ENCODE measurements at regions not wholly inside any gene's neighbourhood (a gene's known extent, or its start where the extent isn't known, plus 50 kb on each side); places are given as distances from the start of the nearest gene placed in this dataset.

GRCh38 chr10:91010952-91011351 lies 90.1 kb upstream of the ANKRD1 start:
- no peak for TF ChIP-seq EZH2 (IDR thresholded peaks at IDR 0.05; ENCODE audit: low read length, unreplicated experiment)
- TF ChIP-seq, protein P1, sequence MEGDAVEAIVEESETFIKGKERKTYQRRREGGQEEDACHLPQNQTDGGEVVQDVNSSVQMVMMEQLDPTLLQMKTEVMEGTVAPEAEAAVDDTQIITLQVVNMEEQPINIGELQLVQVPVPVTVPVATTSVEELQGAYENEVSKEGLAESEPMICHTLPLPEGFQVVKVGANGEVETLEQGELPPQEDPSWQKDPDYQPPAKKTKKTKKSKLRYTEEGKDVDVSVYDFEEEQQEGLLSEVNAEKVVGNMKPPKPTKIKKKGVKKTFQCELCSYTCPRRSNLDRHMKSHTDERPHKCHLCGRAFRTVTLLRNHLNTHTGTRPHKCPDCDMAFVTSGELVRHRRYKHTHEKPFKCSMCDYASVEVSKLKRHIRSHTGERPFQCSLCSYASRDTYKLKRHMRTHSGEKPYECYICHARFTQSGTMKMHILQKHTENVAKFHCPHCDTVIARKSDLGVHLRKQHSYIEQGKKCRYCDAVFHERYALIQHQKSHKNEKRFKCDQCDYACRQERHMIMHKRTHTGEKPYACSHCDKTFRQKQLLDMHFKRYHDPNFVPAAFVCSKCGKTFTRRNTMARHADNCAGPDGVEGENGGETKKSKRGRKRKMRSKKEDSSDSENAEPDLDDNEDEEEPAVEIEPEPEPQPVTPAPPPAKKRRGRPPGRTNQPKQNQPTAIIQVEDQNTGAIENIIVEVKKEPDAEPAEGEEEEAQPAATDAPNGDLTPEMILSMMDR (conservative IDR thresholded peaks at IDR 0.05; ENCODE audit: low read depth, low read length) = no peak
- no peak for TF ChIP-seq EZH2phosphoT487 (IDR thresholded peaks at IDR 0.05; ENCODE audit: borderline replicate concordance, low read length)

All from PC-3 (cell line).